HG03060 (cell line): ENCODE measurements at regions not wholly inside any gene's neighbourhood (a gene's known extent, or its start where the extent isn't known, plus 50 kb on each side); places are given as distances from the start of the nearest gene placed in this dataset.

Source experiments
- ATAC-seq: cut with Tn5 transposase; IDR thresholded peaks from one replicate; pipeline ENCODE4 v1.9.1; 2021; ENCODE audit warnings: low read depth, moderate number of reproducible peaks; ENCODE audit not compliant: unreplicated experiment

GRCh38 chr10:61356354-61356753, 96.8 kb downstream of the TMEM26 start:
- ATAC-seq = no peak

DNA sequence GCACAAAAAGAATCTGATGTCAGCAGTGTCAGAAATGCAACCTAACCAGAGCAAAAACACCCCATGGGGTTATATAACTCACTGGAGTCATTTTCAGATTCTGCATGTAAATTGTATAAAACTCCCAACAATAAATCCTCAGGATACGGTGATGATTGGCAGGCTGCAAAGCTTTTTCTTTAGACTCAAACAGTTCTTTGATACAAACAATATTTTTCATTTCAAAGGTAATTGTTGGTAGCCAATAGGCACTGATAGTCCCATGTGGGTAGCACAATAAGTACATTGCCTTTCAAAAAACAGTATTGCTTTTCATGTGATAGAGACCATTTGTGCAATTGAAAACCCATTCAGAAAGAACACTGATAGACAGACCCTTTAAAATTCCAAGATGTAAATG, 98.0 kb downstream of the TMEM26 start:
- ATAC-seq = no peak

GRCh38 chr10:61354401-61354975, 98.7 kb downstream of the TMEM26 start:
- no peak for ATAC-seq

DNA sequence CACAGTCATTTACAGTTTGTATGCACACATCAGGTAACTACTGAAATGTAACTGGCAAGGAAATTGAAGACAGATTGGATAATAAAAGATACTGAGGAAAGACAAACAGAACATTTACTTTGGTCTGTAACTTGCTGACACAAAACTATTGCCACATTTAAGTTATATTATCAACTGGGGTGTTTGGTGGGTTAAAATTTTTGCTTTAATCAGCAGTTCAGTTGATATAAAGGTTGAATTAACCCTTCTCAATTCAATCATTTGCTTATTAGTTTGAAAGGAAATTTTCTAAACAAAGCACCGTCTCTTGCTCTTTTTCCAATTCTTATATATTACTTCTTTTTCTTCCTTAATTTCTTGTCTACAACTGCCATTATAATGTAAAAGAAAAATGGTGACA, 102.4 kb downstream of the TMEM26 start:
- ATAC-seq = no peak

DNA sequence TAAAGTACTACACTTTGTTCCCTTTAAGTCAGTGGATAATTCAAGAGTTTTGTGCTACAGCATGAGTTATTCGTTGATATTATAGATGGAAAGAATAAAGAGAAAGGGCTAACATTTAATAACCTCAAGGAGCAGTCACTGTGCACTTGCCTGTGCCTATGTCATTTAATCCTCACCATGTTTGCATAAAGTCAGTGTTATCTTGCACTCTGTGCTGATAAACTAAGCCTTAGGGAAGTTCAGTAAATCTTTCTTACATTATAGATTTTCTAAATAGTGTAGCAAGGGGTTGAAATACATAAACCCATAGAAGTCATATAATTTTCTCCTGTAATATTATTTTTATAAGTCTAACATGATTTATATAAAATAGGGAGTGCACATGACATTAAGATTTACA, 103.1 kb downstream of the TMEM26 start:
- ATAC-seq = no peak

GRCh38 chr10:61346796-61347413, 106.3 kb downstream of the TMEM26 start:
- ATAC-seq = no peak

DNA sequence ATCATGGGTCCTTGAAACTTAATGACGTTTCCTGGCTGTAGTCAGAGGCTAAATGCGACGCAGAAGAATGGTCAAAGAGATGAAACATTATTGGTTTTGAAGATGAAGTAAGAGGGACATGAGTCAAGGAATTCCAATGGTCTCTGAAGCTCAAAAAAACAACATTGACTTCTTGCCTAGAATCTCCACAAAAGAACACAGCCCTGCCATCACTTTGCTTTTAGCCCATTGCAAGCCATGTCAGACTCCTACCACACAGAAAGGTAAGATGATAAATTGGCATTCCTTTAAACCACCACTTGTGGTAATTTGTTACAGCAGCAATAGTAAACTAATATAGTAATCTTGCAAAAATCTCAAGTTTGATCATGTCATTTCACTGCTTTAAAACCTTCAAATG, 109.4 kb downstream of the TMEM26 start:
- no peak for ATAC-seq

- ATAC-seq = no peak
These were observed 110.2 kb downstream of the TMEM26 start for GRCh38 chr10:61342858-61343572.

DNA sequence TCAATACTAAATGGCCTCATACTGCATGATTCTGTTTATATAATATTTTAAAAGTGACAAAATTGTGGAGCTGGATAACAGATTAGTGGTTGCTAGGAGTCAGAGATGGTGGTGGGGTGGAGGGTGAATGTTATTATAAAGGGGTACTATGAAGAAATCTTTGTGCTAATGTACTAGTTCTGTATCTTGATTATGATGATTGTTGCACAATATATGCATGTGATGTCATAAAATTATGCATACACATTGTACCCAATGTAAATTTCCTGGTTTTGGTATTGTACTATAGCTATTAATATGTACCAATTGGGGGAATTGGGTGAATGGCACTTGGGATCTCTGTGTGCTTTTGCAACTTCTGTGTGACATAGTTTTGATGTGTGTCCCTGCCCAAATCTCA, 112.2 kb downstream of the TMEM26 start:
- ATAC-seq = no peak

DNA sequence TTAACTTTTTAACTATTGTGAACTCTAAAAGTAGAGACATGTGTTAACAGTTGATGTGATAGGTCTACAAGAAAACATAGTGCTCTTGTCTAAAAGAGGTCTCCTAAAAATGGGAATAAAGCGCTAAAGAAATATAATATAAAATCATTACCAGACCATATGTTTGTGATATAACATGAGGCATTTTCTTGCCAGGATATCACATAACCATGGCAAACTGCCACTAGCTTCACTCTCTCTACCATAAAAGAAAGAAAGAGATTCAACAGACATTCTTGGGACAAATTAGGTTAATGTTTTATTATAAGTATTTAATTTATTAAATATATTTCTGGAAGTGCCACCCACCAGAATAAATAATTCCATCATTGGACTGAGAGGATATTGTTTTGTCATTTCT, 115.0 kb downstream of the TMEM26 start:
- ATAC-seq = no peak

DNA sequence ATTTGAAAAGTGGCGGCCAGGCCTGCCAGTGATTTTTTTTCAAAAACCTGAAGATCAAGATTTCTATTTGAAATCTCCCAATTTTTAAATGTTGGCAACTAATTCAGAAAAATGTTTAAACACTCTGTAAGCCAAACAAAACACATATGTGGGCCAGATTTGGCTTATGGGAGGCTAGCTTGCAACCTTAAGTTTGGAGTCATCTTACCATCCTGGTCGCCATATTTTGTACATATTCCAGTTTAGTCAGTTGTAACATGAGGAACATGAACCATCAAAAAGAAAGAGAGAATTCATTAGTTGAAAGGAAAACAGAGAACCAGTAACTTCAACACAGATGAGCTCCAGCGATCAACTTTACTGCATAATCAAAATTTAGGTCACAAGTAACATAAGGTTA, 115.4 kb downstream of the TMEM26 start:
- ATAC-seq = no peak

DNA sequence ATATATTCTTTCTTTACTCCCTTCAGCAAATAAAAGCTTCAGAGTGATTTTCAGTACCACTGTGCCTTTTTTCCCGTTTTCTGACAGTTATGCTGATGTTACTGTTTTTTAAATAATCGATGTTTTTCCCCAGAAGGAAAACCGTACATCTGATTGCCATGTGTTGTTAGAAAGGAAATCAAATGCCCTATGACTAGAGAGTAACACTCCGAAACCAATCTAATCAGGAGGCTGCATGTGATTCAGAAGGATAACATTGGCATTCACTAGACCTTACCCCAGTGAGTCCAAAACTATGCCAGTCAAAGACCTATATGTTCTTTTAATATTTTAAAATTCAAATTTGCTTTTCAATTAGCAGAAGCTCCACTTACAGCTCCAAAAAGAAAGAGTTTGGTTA, 116.3 kb downstream of the TMEM26 start:
- ATAC-seq = no peak

- ATAC-seq = no peak
These were observed 117.8 kb downstream of the TMEM26 start for GRCh38 chr10:61335359-61335758.

- no peak for ATAC-seq
These were observed 120.6 kb downstream of the TMEM26 start for GRCh38 chr10:61332581-61332980.

DNA sequence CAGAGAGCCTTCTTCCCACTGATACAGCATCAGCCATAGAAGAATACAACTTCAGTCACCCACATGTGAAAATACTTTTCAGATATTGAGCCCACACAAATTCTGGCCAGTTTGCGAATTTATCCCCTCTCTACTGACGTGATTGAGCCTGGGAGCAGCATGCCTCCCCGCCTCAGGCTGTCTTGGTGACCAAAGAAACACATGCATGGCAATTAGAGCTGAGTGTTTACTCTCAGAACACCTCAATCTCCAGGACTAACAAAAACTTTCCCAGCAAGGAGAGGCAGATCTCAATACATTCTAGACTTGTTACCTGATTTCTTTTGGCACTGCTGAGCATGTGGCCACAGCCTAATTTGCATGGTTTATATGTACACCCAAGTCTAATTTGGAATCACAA, 122.5 kb downstream of the TMEM26 start:
- ATAC-seq = no peak

DNA sequence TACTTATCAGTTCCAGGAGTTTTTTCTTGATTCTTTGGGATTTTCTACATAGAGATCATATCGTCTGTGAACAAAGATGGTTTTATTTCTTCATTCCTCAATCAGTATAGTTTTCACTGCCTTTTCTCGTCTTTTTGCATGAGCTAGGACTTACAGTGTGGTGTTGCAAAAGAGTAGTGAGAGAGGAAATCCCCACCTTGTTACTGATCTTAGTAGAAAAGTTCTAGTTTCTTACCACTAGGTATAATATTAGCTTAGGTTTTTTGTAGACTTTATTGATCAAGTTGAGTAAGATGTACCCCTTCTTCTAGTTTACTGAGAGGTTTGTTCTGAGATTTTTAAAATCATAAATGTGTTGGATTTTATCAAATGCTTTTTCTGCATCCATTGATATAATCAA, 123.3 kb downstream of the TMEM26 start:
- peak; percentile 56 for ATAC-seq

DNA sequence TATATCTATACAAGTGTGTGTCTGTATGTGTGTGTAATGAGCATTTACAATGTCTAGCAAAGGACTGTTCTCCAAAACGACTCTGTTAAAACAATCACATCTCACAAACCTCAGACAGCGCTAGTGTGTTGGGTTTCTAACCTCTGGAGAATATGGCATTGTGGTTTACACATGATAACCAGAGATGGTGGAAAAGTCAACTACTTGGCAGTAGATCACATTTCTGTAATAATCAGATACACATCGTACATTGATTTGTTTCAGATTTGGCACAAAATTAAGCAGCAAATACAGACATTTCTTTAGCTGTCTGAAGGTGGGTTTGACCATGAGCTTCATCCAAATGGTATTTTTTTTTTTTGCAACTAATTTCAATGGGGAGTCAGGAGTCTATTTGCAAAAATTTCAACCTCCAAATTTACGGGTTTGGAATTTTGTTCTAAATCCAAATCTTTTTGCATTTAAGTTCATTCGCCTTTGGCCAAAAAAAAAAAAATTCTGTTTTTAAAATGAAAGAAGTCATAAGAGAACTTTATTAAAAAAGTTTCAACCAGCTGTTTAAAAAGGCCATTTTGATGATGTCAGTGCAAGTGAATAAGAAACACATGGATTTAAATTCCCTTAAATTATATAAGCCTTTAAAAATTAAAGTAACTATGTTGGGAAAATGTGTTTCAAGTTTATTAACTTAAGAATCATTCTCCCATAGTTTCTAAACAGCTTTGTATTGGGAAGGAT, 127.8 kb downstream of the TMEM26 start:
- no peak for ATAC-seq

DNA sequence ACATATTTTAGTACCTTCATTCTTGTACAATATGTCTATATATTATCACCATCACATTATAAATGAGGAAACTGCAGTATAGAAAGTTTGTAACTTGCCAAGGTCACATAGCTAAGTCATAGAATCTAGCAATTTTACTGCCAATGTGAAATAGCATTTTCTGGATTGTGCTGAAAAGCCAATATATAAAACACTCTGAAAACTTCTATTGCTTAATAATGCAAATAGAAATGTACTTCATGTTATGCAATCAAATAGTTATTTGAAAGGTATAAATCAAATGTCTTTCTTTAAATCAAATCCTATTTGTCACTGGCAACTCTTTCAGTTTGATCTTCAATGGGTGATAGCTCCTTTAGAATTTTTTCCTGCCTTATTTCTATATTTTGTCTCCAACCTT, 129.5 kb downstream of the TMEM26 start:
- ATAC-seq = no peak

GRCh38 chr10:61321041-61321857, 131.9 kb downstream of the TMEM26 start:
- no peak for ATAC-seq

GRCh38 chr10:61320257-61320587, 133.0 kb downstream of the TMEM26 start:
- ATAC-seq = no peak
